ENCODE measurements at regions not wholly inside any gene's neighbourhood (a gene's known extent, or its start where the extent isn't known, plus 50 kb on each side); places are given as distances from the start of the nearest gene placed in this dataset.

- Histone ChIP-seq H3K9me3 (ENCODE audit: control insufficient read depth in 1 of 2, insufficient read depth in 1 of 2, low read length in 2 of 2) (no peaks in the 10 kb centered on the region), H3K27ac (ENCODE audit: low read depth in 1 of 2, low read length in 2 of 2) (no peak overlapping the region), H3K4me3 (ENCODE audit: low read length) (no peak overlapping the region), H3K27me3 (ENCODE audit: control insufficient read depth in 1 of 2, insufficient read depth in 2 of 2, low read length in 2 of 2) (peaks cover 5 to 10% of the 10 kb centered on the region in 2 experiments), H3K36me3 (ENCODE audit: insufficient read depth, low read length) (no peaks in the 10 kb centered on the region), H3K4me1 (ENCODE audit: insufficient read depth, low read length) (no peaks in the 10 kb centered on the region)
- ChIA-PET CTCF (no interaction called here), POLR2A (no interaction called here)
- Mint-ChIP-seq H3K36me3 (ENCODE audit: low read depth) (no peaks in the 10 kb centered on the region), H3K4me1 (ENCODE audit: low read depth) (no peaks in the 10 kb centered on the region), H3K4me3 (no peak overlapping the region), H3K27ac (no peak overlapping the region), H3K27me3 (peaks cover 43% of the 10 kb centered on the region), H3K9me3 (no peaks in the 10 kb centered on the region)
- ATAC-seq (ENCODE audit: poor library complexity) (no peak), DNase-seq (no peak)
- intact Hi-C loops (cut with DNase I, micrococcal nuclease): no loop called here
- no peak for TF ChIP-seq CTCF (IDR thresholded peaks at IDR 0.05)
These were observed 50.2 kb upstream of the PODXL start for GRCh38 chr7:131606346-131607290.
